ENCODE measurements at regions not wholly inside any gene's neighbourhood (a gene's known extent, or its start where the extent isn't known, plus 50 kb on each side); places are given as distances from the start of the nearest gene placed in this dataset.

DNA sequence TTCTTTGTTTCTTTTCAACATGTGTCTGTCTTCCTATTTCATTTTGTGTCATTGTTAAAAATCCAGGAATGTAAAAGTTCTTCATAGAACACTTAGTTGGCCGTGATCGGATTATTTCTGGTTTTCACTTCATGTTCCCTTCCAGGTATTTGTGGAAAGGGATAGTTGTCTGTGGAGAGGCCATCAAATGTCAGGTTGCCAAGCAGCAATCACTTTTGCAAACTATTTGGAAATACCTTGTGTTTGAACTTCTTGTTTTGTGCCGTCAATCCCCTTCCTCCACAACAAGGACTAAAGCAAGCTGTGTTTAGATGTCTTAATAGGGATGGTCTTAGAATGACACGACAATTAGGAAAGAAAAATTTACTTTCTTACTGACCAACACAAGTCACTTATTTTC is 116.9 kb upstream of the MPDZ start:
- Histone ChIP-seq H3K27ac (ENCODE audit: insufficient read depth, low read depth, low read length) (no peak overlapping the region), H3K9ac (replicated peaks; ENCODE audit: extremely low read depth, insufficient read depth, low read length) (no peak overlapping the region), H3K79me2 (ENCODE audit: control insufficient read depth, insufficient read depth, low read length) (no peaks in the 10 kb centered on the region), H3K4me2 (ENCODE audit: insufficient read depth, low read length) (no peak overlapping the region), H3K9me1 (replicated peaks; ENCODE audit: control insufficient read depth, extremely low read depth, insufficient read depth, low read length) (no peaks in the 10 kb centered on the region), H4K20me1 (replicated peaks; ENCODE audit: control insufficient read depth, extremely low read depth, insufficient read depth, low read length) (no peaks in the 10 kb centered on the region), H3K4me1 (ENCODE audit: control insufficient read depth, extremely low read depth, insufficient read depth, low read length) (no peaks in the 10 kb centered on the region), H3K27me3 (ENCODE audit: control insufficient read depth in 2 of 2, insufficient read depth in 2 of 2, low read length in 2 of 2) (no peaks in the 10 kb centered on the region), H2AFZ (ENCODE audit: low read depth, low read length) (no peak overlapping the region), H3K9me3 (replicated peaks; ENCODE audit: control insufficient read depth, insufficient read depth, low read length) (no peaks in the 10 kb centered on the region), H3K4me3 (replicated peaks in 1 of 3; ENCODE audit: insufficient read depth in 1 of 3, low read depth in 1 of 3, low read length in 3 of 3) (no peak overlapping the region), H3K36me3 (ENCODE audit: control insufficient read depth in 2 of 2, extremely low read depth in 1 of 2, insufficient read depth in 2 of 2, low read length in 2 of 2) (no peaks in the 10 kb centered on the region)
- no peak for DNase-seq (ENCODE audit: low read depth, low spot score)
- intact Hi-C loops (cut with micrococcal nuclease): no loop called here
- no TSS peak for BruUV-seq (replicated peaks)
- dilution Hi-C loops (cut with MboI; ENCODE audit: extremely low pct_ligation_motif_present, low sequenced_read_pairs): no loop called here
- ChIA-PET POLR2A (no interaction called here), CTCF (interaction anchor here (1.0 to 1.4 kb wide), 2 partner anchors 9 to 14 kb away, joined by 3 read pairs; no protein-coding TSS in a partner anchor)
- FAIRE-seq: no peak
- TF ChIP-seq MAX (IDR thresholded peaks at IDR 0.05; ENCODE audit: insufficient read depth, insufficient read length) (no peak), FOS (IDR thresholded peaks at IDR 0.05; ENCODE audit: borderline replicate concordance, insufficient read depth, low read length) (no peak), CTCF (IDR thresholded peaks at IDR 0.05; ENCODE audit: extremely low read depth in 1 of 2, insufficient read depth in 1 of 2, low read depth in 1 of 2, low read length in 2 of 2) (no peak), POLR2A (IDR thresholded peaks at IDR 0.05; ENCODE audit: low read depth, low read length) (no peak), POLR2AphosphoS5 (IDR thresholded peaks at IDR 0.05; ENCODE audit: insufficient read depth, low read depth, low read length) (no peak), MYC (IDR thresholded peaks at IDR 0.05; ENCODE audit: low read depth, low read length) (no peak), JUN (IDR thresholded peaks at IDR 0.05; ENCODE audit: borderline replicate concordance, insufficient read depth, insufficient read length, low read depth) (no peak), EZH2 (IDR thresholded peaks at IDR 0.05; ENCODE audit: borderline replicate concordance, low read depth, low read length, severe bottlenecking) (no peak), GATA2 (IDR thresholded peaks at IDR 0.05; ENCODE audit: insufficient read depth, insufficient read length, low read depth, low read length) (no peak)

Measured in endothelial cell of umbilical vein (primary cell).